ENCODE measurements at regions not wholly inside any gene's neighbourhood (a gene's known extent, or its start where the extent isn't known, plus 50 kb on each side); places are given as distances from the start of the nearest gene placed in this dataset.

- no peak for TF ChIP-seq CTCF (IDR thresholded peaks at IDR 0.05)
- TF ChIP-seq POLR2A (IDR thresholded peaks at IDR 0.05): no peak
These were observed 613.8 kb upstream of the TECRL start for GRCh38 chr4:65023081-65023480.

Measured in right lobe of liver (tissue), 4 donors.